ENCODE measurements at regions not wholly inside any gene's neighbourhood (a gene's known extent, or its start where the extent isn't known, plus 50 kb on each side); places are given as distances from the start of the nearest gene placed in this dataset.

DNA sequence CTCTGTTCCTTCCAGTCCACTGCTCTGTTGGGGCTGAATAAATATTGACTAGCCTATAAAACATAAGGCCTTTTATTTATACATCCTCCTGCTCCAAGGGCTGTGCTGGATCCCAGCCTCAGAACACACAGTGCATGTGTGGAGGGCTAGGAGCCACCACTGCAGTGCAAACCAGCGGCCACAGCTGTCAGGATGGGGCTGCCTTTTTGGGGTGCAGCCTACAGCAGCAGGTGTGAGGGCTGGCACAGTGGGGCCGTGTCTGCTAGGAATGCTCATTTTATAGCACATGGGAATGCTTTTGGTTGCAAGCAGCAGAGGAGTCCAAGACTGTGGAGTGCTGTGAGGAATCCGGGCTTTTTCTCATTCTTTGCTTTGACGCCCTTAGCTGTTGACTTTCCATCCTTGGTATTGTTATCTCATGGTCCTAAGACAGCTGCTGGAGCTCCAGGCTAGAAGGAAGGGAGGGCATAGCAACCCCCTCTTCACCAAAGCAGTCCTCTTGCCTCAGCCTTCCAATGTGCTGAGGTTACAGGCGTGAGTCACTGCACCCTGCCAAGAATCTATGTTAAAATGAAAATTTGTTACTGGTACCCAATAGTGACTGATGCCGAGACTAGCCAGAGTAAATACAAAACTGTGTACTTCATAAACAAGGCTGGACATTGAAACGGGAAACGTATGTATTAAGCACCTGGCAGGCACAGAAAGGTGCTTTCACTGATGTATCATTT lies 334.3 kb upstream of the GATB start:
- no peak for DNase-seq
- POLR2A ChIA-PET: no interaction called here
- Mint-ChIP-seq H3K4me3 (ENCODE audit: unreplicated experiment) (no peak overlapping the region), H3K4me1 (ENCODE audit: low read depth, unreplicated experiment) (peaks cover 4% of the 10 kb centered on the region), H3K36me3 (ENCODE audit: insufficient read depth, unreplicated experiment) (no peaks in the 10 kb centered on the region), H3K27ac (ENCODE audit: unreplicated experiment) (no peak overlapping the region), H3K27me3 (ENCODE audit: insufficient read depth, unreplicated experiment) (no peaks in the 10 kb centered on the region), H3K9me3 (ENCODE audit: unreplicated experiment) (peaks cover 11% of the 10 kb centered on the region)
- Histone ChIP-seq H3K27me3 (replicated peaks; ENCODE audit: control insufficient read depth, insufficient read depth, low read length) (no peaks in the 10 kb centered on the region), H3K4me3 (ENCODE audit: low read depth, low read length) (no peak overlapping the region), H3K36me3 (ENCODE audit: control insufficient read depth, insufficient read depth, low read length) (no peaks in the 10 kb centered on the region), H3K9me3 (no peaks in the 10 kb centered on the region), H3K4me1 (peaks cover 6% of the 10 kb centered on the region; the same call in 1 of the 2 replicates)
- no TSS peak for BruUV-seq (replicated peaks)
- CTCF ChIA-PET: no interaction called here
- intact Hi-C loops (cut with micrococcal nuclease; ENCODE audit: unreplicated experiment): no loop called here
- TF ChIP-seq, protein P1, sequence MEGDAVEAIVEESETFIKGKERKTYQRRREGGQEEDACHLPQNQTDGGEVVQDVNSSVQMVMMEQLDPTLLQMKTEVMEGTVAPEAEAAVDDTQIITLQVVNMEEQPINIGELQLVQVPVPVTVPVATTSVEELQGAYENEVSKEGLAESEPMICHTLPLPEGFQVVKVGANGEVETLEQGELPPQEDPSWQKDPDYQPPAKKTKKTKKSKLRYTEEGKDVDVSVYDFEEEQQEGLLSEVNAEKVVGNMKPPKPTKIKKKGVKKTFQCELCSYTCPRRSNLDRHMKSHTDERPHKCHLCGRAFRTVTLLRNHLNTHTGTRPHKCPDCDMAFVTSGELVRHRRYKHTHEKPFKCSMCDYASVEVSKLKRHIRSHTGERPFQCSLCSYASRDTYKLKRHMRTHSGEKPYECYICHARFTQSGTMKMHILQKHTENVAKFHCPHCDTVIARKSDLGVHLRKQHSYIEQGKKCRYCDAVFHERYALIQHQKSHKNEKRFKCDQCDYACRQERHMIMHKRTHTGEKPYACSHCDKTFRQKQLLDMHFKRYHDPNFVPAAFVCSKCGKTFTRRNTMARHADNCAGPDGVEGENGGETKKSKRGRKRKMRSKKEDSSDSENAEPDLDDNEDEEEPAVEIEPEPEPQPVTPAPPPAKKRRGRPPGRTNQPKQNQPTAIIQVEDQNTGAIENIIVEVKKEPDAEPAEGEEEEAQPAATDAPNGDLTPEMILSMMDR (IDR thresholded peaks at IDR 0.05; ENCODE audit: insufficient read depth in 1 of 2, low read depth in 1 of 2, low read length in 1 of 2, severe bottlenecking in 1 of 2, unreplicated experiment in 1 of 2): no peak

DNA sequence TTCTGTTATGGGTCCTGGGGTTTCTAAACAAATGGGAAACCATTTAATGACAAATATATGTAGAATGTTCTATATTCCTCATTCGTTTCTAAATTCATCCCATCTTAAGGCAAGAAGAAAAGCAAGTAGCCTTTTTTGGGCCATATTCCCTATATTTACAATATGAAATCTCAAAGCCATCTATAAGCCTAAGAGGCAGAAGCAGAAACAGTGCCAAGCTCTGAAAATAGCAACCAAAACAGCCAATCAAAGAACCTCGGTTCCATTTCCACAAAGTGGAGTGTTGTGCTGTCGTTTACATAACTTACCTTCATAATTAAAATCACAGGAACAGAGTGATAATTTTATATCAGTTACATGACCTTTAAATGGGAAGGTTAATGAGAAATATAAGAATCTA lies 330.6 kb upstream of the GATB start:
- Mint-ChIP-seq H3K9me3 (ENCODE audit: unreplicated experiment) (no peaks in the 10 kb centered on the region), H3K4me1 (ENCODE audit: low read depth, unreplicated experiment) (no peaks in the 10 kb centered on the region), H3K27me3 (ENCODE audit: insufficient read depth, unreplicated experiment) (no peaks in the 10 kb centered on the region), H3K27ac (ENCODE audit: unreplicated experiment) (no peak overlapping the region), H3K36me3 (ENCODE audit: insufficient read depth, unreplicated experiment) (no peaks in the 10 kb centered on the region), H3K4me3 (ENCODE audit: unreplicated experiment) (no peak overlapping the region)
- Histone ChIP-seq H3K36me3 (ENCODE audit: control insufficient read depth, insufficient read depth, low read length) (no peaks in the 10 kb centered on the region), H3K9me3 (no peaks in the 10 kb centered on the region), H3K4me1 (0 out of 2 replicates have a peak, but pooled peaks cover 5% of the 10 kb centered on the region), H3K27me3 (replicated peaks; ENCODE audit: control insufficient read depth, insufficient read depth, low read length) (no peaks in the 10 kb centered on the region), H3K4me3 (ENCODE audit: low read depth, low read length) (no peak overlapping the region)
- POLR2A ChIA-PET: no interaction called here
- intact Hi-C loops (cut with micrococcal nuclease; ENCODE audit: unreplicated experiment): no loop called here
- CTCF ChIA-PET: no interaction called here
- BruUV-seq (replicated peaks): no TSS peak
- TF ChIP-seq, protein P1 (IDR thresholded peaks at IDR 0.05; ENCODE audit: insufficient read depth in 1 of 2, low read depth in 1 of 2, low read length in 1 of 2, severe bottlenecking in 1 of 2, unreplicated experiment in 1 of 2): no peak
- no peak for DNase-seq

DNA sequence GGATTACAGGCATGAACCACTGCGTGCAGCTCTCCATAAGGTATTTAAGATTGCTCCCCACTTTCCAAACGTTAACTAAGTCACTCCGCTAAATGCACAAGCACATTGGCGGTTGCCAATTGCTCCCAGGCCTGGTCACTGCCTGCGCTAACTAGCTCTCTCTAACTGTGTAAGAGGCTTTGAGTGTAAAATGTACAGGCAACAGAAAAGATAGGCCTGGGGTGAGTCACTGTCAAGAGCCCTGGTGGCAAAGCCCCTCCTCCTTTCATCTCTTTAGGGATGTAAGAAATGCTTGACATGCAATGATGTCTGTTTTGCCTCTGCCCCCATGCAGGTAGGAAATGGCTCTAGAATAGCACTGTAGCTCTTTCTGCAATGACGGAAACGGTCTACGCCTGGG lies 329.7 kb upstream of the GATB start:
- H3K9me3 ChIP-seq: no peaks in the 10 kb centered on the region
- ChIA-PET POLR2A (no interaction called here), CTCF (no interaction called here)
- no peak overlapping the region for H3K4me3 ChIP-seq (ENCODE audit: low read depth, low read length)
- H3K4me1 Mint-ChIP-seq (ENCODE audit: low read depth, unreplicated experiment): no peaks in the 10 kb centered on the region
- TF ChIP-seq, protein P1 (IDR thresholded peaks at IDR 0.05; ENCODE audit: insufficient read depth in 1 of 2, low read depth in 1 of 2, low read length in 1 of 2, severe bottlenecking in 1 of 2, unreplicated experiment in 1 of 2): no peak
- H3K27ac Mint-ChIP-seq (ENCODE audit: unreplicated experiment): no peak overlapping the region
- H3K4me3 Mint-ChIP-seq (ENCODE audit: unreplicated experiment): no peak overlapping the region
- no peaks in the 10 kb centered on the region for H3K27me3 ChIP-seq (replicated peaks; ENCODE audit: control insufficient read depth, insufficient read depth, low read length)
- intact Hi-C loops (cut with micrococcal nuclease; ENCODE audit: unreplicated experiment): no loop called here
- no peaks in the 10 kb centered on the region for H3K36me3 Mint-ChIP-seq (ENCODE audit: insufficient read depth, unreplicated experiment)
- no peaks in the 10 kb centered on the region for H3K9me3 Mint-ChIP-seq (ENCODE audit: unreplicated experiment)
- H3K4me1 ChIP-seq: peaks cover 5% of the 10 kb centered on the region; the same call in 1 of the 2 replicates
- H3K36me3 ChIP-seq (ENCODE audit: control insufficient read depth, insufficient read depth, low read length): no peaks in the 10 kb centered on the region
- DNase-seq: no peak
- H3K27me3 Mint-ChIP-seq (ENCODE audit: insufficient read depth, unreplicated experiment): no peaks in the 10 kb centered on the region
- BruUV-seq (replicated peaks): no TSS peak

All from Caco-2 (cell line).